Fibroblast of pulmonary artery (primary cell): ENCODE measurements at regions not wholly inside any gene's neighbourhood (a gene's known extent, or its start where the extent isn't known, plus 50 kb on each side); places are given as distances from the start of the nearest gene placed in this dataset.

ENCODE experiments used
- DNase-seq: peaks from one replicate; pipeline ENCODE4 v3.0.0-alpha.2; 2010; ENCODE audit warnings: low read depth
- H3K4me3 ChIP-seq: replicated peaks from 2 replicates; pipeline ENCODE4 v1.5.1; 2011; ENCODE audit warnings: low read depth, mild to moderate bottlenecking, control low read depth, low read length, moderate library complexity
- CTCF ChIP-seq: IDR thresholded peaks from 2 replicates; pipeline ENCODE4 v1.5.1; 2011; ENCODE audit warnings: mild to moderate bottlenecking, control low read depth, low read length, inconsistent platforms; ENCODE audit errors: missing control alignments

GRCh38 chr18:26794230-26795101 is 71.0 kb downstream of the AQP4 start:
- H3K4me3 ChIP-seq, result no peak overlapping the region
- TF ChIP-seq CTCF, result no peak
- no peak for DNase-seq

- DNase-seq, result peak; percentile 70
- H3K4me3 ChIP-seq, result no peak overlapping the region
- TF ChIP-seq CTCF, result no peak
These were observed 72.8 kb downstream of the AQP4 start for GRCh38 chr18:26792661-26793060.

- peak; percentile 7 for DNase-seq
- no peak for TF ChIP-seq CTCF
- no peak overlapping the region for H3K4me3 ChIP-seq
These were observed 73.8 kb downstream of the AQP4 start for GRCh38 chr18:26791676-26792075.

- H3K4me3 ChIP-seq, result no peak overlapping the region
- no peak for DNase-seq
- no peak for TF ChIP-seq CTCF
These were observed 80.9 kb downstream of the AQP4 start for GRCh38 chr18:26784599-26784998.

- no peak for DNase-seq
- H3K4me3 ChIP-seq, result no peak overlapping the region
- TF ChIP-seq CTCF, result no peak
These were observed 82.3 kb downstream of the AQP4 start for GRCh38 chr18:26783170-26783569.

- no peak overlapping the region for H3K4me3 ChIP-seq
- TF ChIP-seq CTCF, result no peak
- DNase-seq, result no peak
These were observed 84.8 kb downstream of the AQP4 start for GRCh38 chr18:26780520-26781325.
